Thymus (tissue), 11 donors: ENCODE measurements at regions not wholly inside any gene's neighbourhood (a gene's known extent, or its start where the extent isn't known, plus 50 kb on each side); places are given as distances from the start of the nearest gene placed in this dataset.
A peak's percentile ranks its signal among the peaks of the same experiment; 100 is the strongest.
"Not testable (repeated sequence)": the region's sequence is repeated elsewhere in the genome, so short reads cannot be mapped to it uniquely, and the experiment has no call there.

ENCODE experiments used
- DNase-seq, 9 donors: peaks; one replicate each; pipeline ENCODE4 v3.0.0-alpha.2; 2013; ENCODE audit warnings: low spot score in 9 of 9, low read depth in 6 of 9, missing footprints in 1 of 9
- H3K27ac ChIP-seq, 2 donors: one replicate each; pipeline ENCODE4 v1.5.1; 2013; ENCODE audit warnings: control low read depth in 1 of 2, low read depth in 1 of 2, low read length in 1 of 2, mild to moderate bottlenecking in 1 of 2, moderate library complexity in 1 of 2
- H3K27me3 ChIP-seq, 2 donors: one replicate each; pipeline ENCODE4 v1.5.1; 2013; ENCODE audit warnings: low read length in 1 of 2; ENCODE audit not compliant: control insufficient read depth in 2 of 2, insufficient read depth in 1 of 2
- H3K36me3 ChIP-seq, 2 donors: one replicate each; pipeline ENCODE4 v1.5.1; 2013; ENCODE audit warnings: low read length in 1 of 2, mild to moderate bottlenecking in 1 of 2, moderate library complexity in 1 of 2; ENCODE audit not compliant: control insufficient read depth in 2 of 2, insufficient read depth in 2 of 2
- H3K4me1 ChIP-seq, 2 donors: one replicate each; pipeline ENCODE4 v1.5.1; 2013; ENCODE audit warnings: low read length in 2 of 2; ENCODE audit not compliant: control insufficient read depth in 2 of 2, insufficient read depth in 2 of 2
- H3K4me3 ChIP-seq, 2 donors: one replicate each; pipeline ENCODE4 v1.5.1; 2013; ENCODE audit warnings: low read length in 2 of 2, control low read depth in 1 of 2, mild to moderate bottlenecking in 1 of 2
- H3K9me3 ChIP-seq, 2 donors: one replicate each; pipeline ENCODE4 v1.5.1; 2013; ENCODE audit warnings: low read length in 1 of 2, mild to moderate bottlenecking in 1 of 2; ENCODE audit not compliant: control insufficient read depth in 2 of 2, insufficient read depth in 1 of 2
- WGBS: extraction: QIAGEN DNeasy Blood & Tissue Kit; methylation state at CpG from one replicate; pipeline ENCODE4 v1.1.7; 2013; 5-methylcytosine and 5-hydroxymethylcytosine counted together
- donor health status: healthy.

GRCh38 chr1:173352635-173353034, 124.5 kb upstream of the PRDX6 start:
- H3K4me1 ChIP-seq, H3K4me3 ChIP-seq, H3K9me3 ChIP-seq, H3K36me3 ChIP-seq, H3K27ac ChIP-seq, DNase-seq, H3K27me3 ChIP-seq: not testable (repeated sequence)
- 97% methylated on average over 4 of the region's 4 CpGs for WGBS

GRCh38 chr1:173353350-173353749, 123.8 kb upstream of the PRDX6 start:
- H3K27me3 ChIP-seq: no peaks in the 10 kb centered on the region
- peaks cover 0 to 4% of the 10 kb centered on the region in 2 donors for H3K9me3 ChIP-seq
- no peak overlapping the region for H3K4me3 ChIP-seq
- WGBS: 99% methylated on average over 4 of the region's 4 CpGs
- H3K27ac ChIP-seq: no peak overlapping the region
- DNase-seq: no peak
- H3K36me3 ChIP-seq: no peaks in the 10 kb centered on the region
- H3K4me1 ChIP-seq: no peaks in the 10 kb centered on the region

GRCh38 chr1:173354937-173355280, 122.2 kb upstream of the PRDX6 start:
- H3K4me1 ChIP-seq: no peaks in the 10 kb centered on the region
- WGBS: 94% methylated on average over 3 of the region's 3 CpGs
- no peak overlapping the region for H3K4me3 ChIP-seq
- no peaks in the 10 kb centered on the region for H3K36me3 ChIP-seq
- peaks cover 0 to 4% of the 10 kb centered on the region in 2 donors for H3K9me3 ChIP-seq
- H3K27ac ChIP-seq: no peak overlapping the region
- H3K27me3 ChIP-seq: no peaks in the 10 kb centered on the region
- no peak for DNase-seq

GRCh38 chr1:173355281-173356031, 121.7 kb upstream of the PRDX6 start:
- Histone ChIP-seq H3K4me3 (no peak overlapping the region), H3K4me1 (peaks cover 0 to under 1% of the 10 kb centered on the region in 2 donors), H3K36me3 (no peaks in the 10 kb centered on the region), H3K27ac (no peak overlapping the region), H3K9me3 (peaks cover 0 to 4% of the 10 kb centered on the region in 2 donors), H3K27me3 (no peaks in the 10 kb centered on the region)
- DNase-seq: no peak
- WGBS: 94% methylated on average over 5 of the region's 5 CpGs

GRCh38 chr1:173356191-173356762, 120.9 kb upstream of the PRDX6 start:
- DNase-seq: no peak
- 87% methylated on average over 2 of the region's 2 CpGs for WGBS
- Histone ChIP-seq H3K4me3 (no peak overlapping the region), H3K4me1 (peaks cover 0 to 5% of the 10 kb centered on the region in 2 donors), H3K9me3 (peaks cover 0 to 4% of the 10 kb centered on the region in 2 donors), H3K27me3 (no peaks in the 10 kb centered on the region), H3K36me3 (no peaks in the 10 kb centered on the region), H3K27ac (no peak overlapping the region)

- Histone ChIP-seq H3K9me3 (no peaks in the 10 kb centered on the region), H3K4me3 (no peak overlapping the region), H3K4me1 (peaks cover 0 to 5% of the 10 kb centered on the region in 2 donors), H3K27ac (no peak overlapping the region), H3K27me3 (no peaks in the 10 kb centered on the region), H3K36me3 (no peaks in the 10 kb centered on the region)
- DNase-seq: peak in 2 of 9 donors; percentile 3 to 24
- WGBS: 33% methylated on average over 3 of the region's 3 CpGs
Measured at GRCh38 chr1:173360487-173361063, 116.6 kb upstream of the PRDX6 start.

GRCh38 chr1:173362543-173362942, 114.6 kb upstream of the PRDX6 start:
- Histone ChIP-seq H3K27ac (no peak overlapping the region), H3K4me3 (no peak overlapping the region), H3K27me3 (no peaks in the 10 kb centered on the region), H3K9me3 (no peaks in the 10 kb centered on the region), H3K4me1 (peaks cover 0 to 5% of the 10 kb centered on the region in 2 donors), H3K36me3 (no peaks in the 10 kb centered on the region)
- DNase-seq: no peak
- WGBS: 87% methylated on average over 2 of the region's 2 CpGs

- no peak overlapping the region for H3K27ac ChIP-seq
Measured at GRCh38 chr1:173364827-173365226, 112.3 kb upstream of the PRDX6 start.

GRCh38 chr1:173365341-173365740, 111.8 kb upstream of the PRDX6 start:
- WGBS: 97% methylated on average over 1 of the region's 1 CpG
- peaks cover 0 to 5% of the 10 kb centered on the region in 2 donors for H3K4me1 ChIP-seq
- H3K27ac ChIP-seq: no peak overlapping the region
- no peaks in the 10 kb centered on the region for H3K27me3 ChIP-seq
- H3K4me3 ChIP-seq: no peak overlapping the region
- no peaks in the 10 kb centered on the region for H3K9me3 ChIP-seq
- DNase-seq: no peak
- no peaks in the 10 kb centered on the region for H3K36me3 ChIP-seq

More at GRCh38 chr1:173364827-173365226, 112.3 kb upstream of the PRDX6 start:
- no peak for DNase-seq
- H3K36me3 ChIP-seq: no peaks in the 10 kb centered on the region
- H3K4me1 ChIP-seq: peaks cover 0 to 5% of the 10 kb centered on the region in 2 donors
- 98% methylated on average over 3 of the region's 3 CpGs for WGBS
- H3K27me3 ChIP-seq: no peaks in the 10 kb centered on the region
- H3K4me3 ChIP-seq: no peak overlapping the region
- H3K9me3 ChIP-seq: no peaks in the 10 kb centered on the region
